Neural cell (in vitro differentiated cells): ENCODE measurements at regions not wholly inside any gene's neighbourhood (a gene's known extent, or its start where the extent isn't known, plus 50 kb on each side); places are given as distances from the start of the nearest gene placed in this dataset.

Experiments used
- H2AFZ ChIP-seq: fragments of 200-600, 300-800 bp; sonication (generic), shearing (Covaris generic); 2 replicates; pipeline ENCODE4 v1.6.0; 2014; ENCODE audit warnings: low read depth, mild to moderate bottlenecking, antibody characterized with exemption, low read length, moderate library complexity
- H3F3A ChIP-seq: fragments of 200-600 bp; shearing (Covaris generic); 2 replicates; pipeline ENCODE4 v1.6.1; 2016; ENCODE audit warnings: mild to moderate bottlenecking, moderate library complexity, mixed read lengths, antibody characterized with exemption, low read length; ENCODE audit not compliant: insufficient read depth, poor library complexity, severe bottlenecking
- H3K27ac ChIP-seq: fragments of 200-600, 300-800 bp; sonication (generic), shearing (Covaris generic); 2 replicates; pipeline ENCODE4 v1.5.1; 2014; ENCODE audit warnings: mild to moderate bottlenecking, low read length, moderate library complexity
- H3K27me3 ChIP-seq: fragments of 300-800, 200-600 bp; sonication (generic), shearing (Covaris generic); 2 replicates; pipeline ENCODE4 v1.6.0; 2014; ENCODE audit warnings: mild to moderate bottlenecking, low read depth, low read length, moderate library complexity; ENCODE audit not compliant: insufficient read depth
- H3K36me3 ChIP-seq: fragments of 300-800, 200-600 bp; sonication (generic), shearing (Covaris generic); 2 replicates; pipeline ENCODE4 v1.5.1; 2014; ENCODE audit warnings: mild to moderate bottlenecking, antibody characterized with exemption, low read length, moderate library complexity; ENCODE audit not compliant: insufficient read depth
- H3K4me2 ChIP-seq: fragments of 300-800, 200-600 bp; sonication (generic), shearing (Covaris generic); 2 replicates; pipeline ENCODE4 v1.6.0; 2014; ENCODE audit warnings: mild to moderate bottlenecking, low read length
- H3K4me3 ChIP-seq: fragments of 300-800, 200-600 bp; sonication (generic), shearing (Covaris generic); 2 replicates; pipeline ENCODE4 v1.5.1; 2014; ENCODE audit warnings: mild to moderate bottlenecking, low read length, moderate library complexity
- H3K79me2 ChIP-seq: fragments of 200-600 bp; shearing (Covaris generic); replicated peaks from 2 replicates; pipeline ENCODE4 v1.6.0; 2014; ENCODE audit warnings: mild to moderate bottlenecking, low read length, moderate library complexity; ENCODE audit not compliant: insufficient read depth
- H3K9ac ChIP-seq: fragments of 300-800, 200-600 bp; sonication (generic), shearing (Covaris generic); 2 replicates; pipeline ENCODE4 v1.6.1; 2016; ENCODE audit warnings: mild to moderate bottlenecking, low read length, mixed read lengths
- H3K9me2 ChIP-seq: fragments of 200-600 bp; shearing (Covaris generic); 2 replicates; pipeline ENCODE4 v1.6.1; 2016; ENCODE audit warnings: mild to moderate bottlenecking, low read length, mixed read lengths; ENCODE audit not compliant: insufficient read depth
- H3K9me3 ChIP-seq: fragments of 200-600, 300-800 bp; sonication (generic), shearing (Covaris generic); 2 replicates; pipeline ENCODE4 v1.6.1; 2016; ENCODE audit warnings: mild to moderate bottlenecking, mixed run types, low read length, moderate library complexity, mixed read lengths
- H4K20me1 ChIP-seq: fragments of 200-600 bp; shearing (Covaris generic); 2 replicates; pipeline ENCODE4 v1.6.1; 2016; ENCODE audit warnings: mild to moderate bottlenecking, mixed run types; ENCODE audit not compliant: insufficient read depth
- CTCF ChIP-seq: fragments of 450-650 bp; IDR thresholded peaks from 2 replicates; pipeline ENCODE4 v1.5.1; 2014; ENCODE audit warnings: antibody characterized with exemption, mild to moderate bottlenecking, moderate library complexity; ENCODE audit not compliant: poor library complexity, severe bottlenecking
- EP300 ChIP-seq: fragments of 450-650 bp; conservative IDR thresholded peaks from 2 replicates; pipeline ENCODE4 v1.6.1; 2014; ENCODE audit warnings: antibody characterized with exemption, mild to moderate bottlenecking, moderate library complexity; ENCODE audit not compliant: poor library complexity, severe bottlenecking
- EZH2 ChIP-seq: fragments of 200-600, 300-800 bp; shearing (Covaris generic), sonication (generic); IDR thresholded peaks from 2 replicates; pipeline ENCODE4 v1.6.1; 2014; ENCODE audit warnings: antibody characterized with exemption, low read length, borderline replicate concordance, mild to moderate bottlenecking; ENCODE audit not compliant: insufficient read depth, poor library complexity, severe bottlenecking
- MXI1 ChIP-seq: fragments of 450-650 bp; conservative IDR thresholded peaks from 2 replicates; pipeline ENCODE4 v1.6.1; 2014; ENCODE audit warnings: antibody characterized with exemption, mild to moderate bottlenecking; ENCODE audit not compliant: poor library complexity, severe bottlenecking
- POLR2AphosphoS5 ChIP-seq: IDR thresholded peaks from 2 replicates; pipeline ENCODE4 v1.6.1; 2012
- RAD21 ChIP-seq: fragments of 450-650 bp; conservative IDR thresholded peaks from 2 replicates; pipeline ENCODE4 v1.6.1; 2014; ENCODE audit warnings: antibody characterized with exemption, mild to moderate bottlenecking, moderate library complexity
- REST ChIP-seq: IDR thresholded peaks from 2 replicates; pipeline ENCODE4 v1.6.1; 2012; ENCODE audit warnings: borderline replicate concordance
- SMC3 ChIP-seq: fragments of 450-650 bp; conservative IDR thresholded peaks from 2 replicates; pipeline ENCODE4 v1.6.1; 2014; ENCODE audit warnings: antibody characterized with exemption, mild to moderate bottlenecking, moderate library complexity; ENCODE audit not compliant: poor library complexity
- TAF1 ChIP-seq: IDR thresholded peaks from 2 replicates; pipeline ENCODE4 v1.6.1; 2012; ENCODE audit warnings: low read depth

DNA sequence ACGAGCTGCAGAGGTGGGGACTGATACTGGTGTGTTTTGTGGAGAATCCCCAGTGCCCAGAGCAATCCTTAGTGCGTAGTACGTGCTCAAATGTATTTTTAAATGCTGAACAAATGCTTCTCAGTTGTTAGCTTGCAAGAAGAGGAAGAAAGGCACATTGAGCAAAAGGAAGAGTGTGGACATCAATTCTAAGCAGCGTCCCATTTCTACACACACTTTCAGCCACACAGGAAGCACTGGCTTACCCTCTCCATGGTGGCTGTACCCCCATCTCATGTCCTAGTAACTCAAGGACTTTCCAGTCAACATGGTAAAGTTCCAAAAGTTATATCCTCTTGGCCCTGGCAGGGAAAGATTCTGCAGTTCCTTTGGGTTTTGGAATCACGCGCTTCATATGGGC is 98.8 kb upstream of the NXT1 start:
- no peaks in the 10 kb centered on the region for H3K36me3 ChIP-seq
- no peak overlapping the region for H3K27ac ChIP-seq
- H3K79me2 ChIP-seq, result no peaks in the 10 kb centered on the region
- no peak overlapping the region for H3K9ac ChIP-seq
- H3K4me3 ChIP-seq, result no peak overlapping the region
- no peak overlapping the region for H2AFZ ChIP-seq
- TF ChIP-seq RAD21, result no peak
- TF ChIP-seq SMC3, result no peak
- no peak for TF ChIP-seq MXI1
- no peak for TF ChIP-seq EP300
- TF ChIP-seq POLR2AphosphoS5, result no peak
- TF ChIP-seq REST, result no peak
- TF ChIP-seq CTCF, result no peak
- no peak for TF ChIP-seq EZH2
- no peak for TF ChIP-seq TAF1
- no peaks in the 10 kb centered on the region for H3F3A ChIP-seq
- H3K9me2 ChIP-seq, result no peaks in the 10 kb centered on the region
- H3K4me2 ChIP-seq, result no peak overlapping the region
- H3K27me3 ChIP-seq, result no peaks in the 10 kb centered on the region
- no peaks in the 10 kb centered on the region for H3K9me3 ChIP-seq
- H4K20me1 ChIP-seq, result no peaks in the 10 kb centered on the region

GRCh38 chr20:23249541-23249940 is 101.0 kb upstream of the NXT1 start:
- Histone ChIP-seq H3K4me2 (no peak overlapping the region), H3K27ac (no peak overlapping the region), H3K9me2 (no peaks in the 10 kb centered on the region), H3K79me2 (no peaks in the 10 kb centered on the region), H3K36me3 (no peaks in the 10 kb centered on the region), H2AFZ (no peak overlapping the region), H3K4me3 (no peak overlapping the region), H4K20me1 (no peaks in the 10 kb centered on the region), H3F3A (no peaks in the 10 kb centered on the region), H3K27me3 (no peaks in the 10 kb centered on the region), H3K9me3 (no peaks in the 10 kb centered on the region), H3K9ac (no peak overlapping the region)
- TF ChIP-seq POLR2AphosphoS5, result no peak
- no peak for TF ChIP-seq SMC3
- TF ChIP-seq RAD21, result no peak
- TF ChIP-seq CTCF, result no peak
- no peak for TF ChIP-seq TAF1
- no peak for TF ChIP-seq EZH2
- TF ChIP-seq REST, result no peak
- TF ChIP-seq MXI1, result no peak
- TF ChIP-seq EP300, result no peak
